GM19240 (cell line): ENCODE measurements at regions not wholly inside any gene's neighbourhood (a gene's known extent, or its start where the extent isn't known, plus 50 kb on each side); places are given as distances from the start of the nearest gene placed in this dataset.
"Not testable (repeated sequence)": the region's sequence is repeated elsewhere in the genome, so short reads cannot be mapped to it uniquely, and the experiment has no call there.

Experiments
- DNase-seq: peaks from one replicate; pipeline ENCODE4 v3.0.0; 2011; ENCODE audit warnings: low spot score; ENCODE audit not compliant: insufficient read length

GRCh38 chrX:137878401-137878800, 312.5 kb downstream of the ZIC3 start:
- DNase-seq, result no peak

DNA sequence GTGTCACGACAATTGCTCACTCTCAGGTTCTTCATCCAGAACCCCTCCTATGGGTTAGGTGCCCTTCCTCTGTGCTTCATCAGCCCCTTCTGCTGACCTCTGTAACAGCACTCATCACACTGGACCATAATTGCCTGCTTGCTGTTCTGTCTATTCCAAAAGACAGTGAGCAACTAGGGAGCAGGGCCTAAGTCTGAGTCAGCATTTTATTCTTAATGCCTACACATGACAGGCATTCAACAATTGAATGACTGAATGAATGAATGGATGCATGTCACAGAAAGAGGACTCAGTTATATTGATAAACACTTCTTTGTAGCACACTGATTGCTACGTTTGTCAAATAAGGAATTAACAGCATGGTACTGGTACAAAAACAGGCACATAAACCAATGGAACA, 317.0 kb downstream of the ZIC3 start:
- DNase-seq, result no peak

- not testable (repeated sequence) for DNase-seq
Measured at GRCh38 chrX:137884813-137885212, 318.9 kb downstream of the ZIC3 start.

DNA sequence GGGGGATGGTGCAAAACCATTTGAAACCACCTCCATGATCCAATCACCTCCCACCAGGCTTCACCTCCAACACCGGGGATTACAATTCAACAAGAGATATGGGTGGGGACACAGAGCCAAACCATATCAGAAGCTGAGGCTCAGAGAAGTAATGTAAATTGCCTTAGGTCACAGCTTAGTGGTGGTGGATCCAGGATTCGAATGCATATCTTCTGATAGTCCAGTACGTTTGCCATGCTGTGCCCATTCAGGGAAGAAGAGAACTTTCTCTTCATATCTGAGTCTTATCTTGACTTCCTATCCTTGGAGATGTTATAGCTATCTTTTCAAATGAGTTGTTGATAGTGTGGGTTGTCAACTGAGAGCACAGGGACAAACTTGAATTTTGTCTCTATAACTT, 325.5 kb downstream of the ZIC3 start:
- DNase-seq, result no peak

GRCh38 chrX:137896123-137896522, 330.2 kb downstream of the ZIC3 start:
- no peak for DNase-seq

GRCh38 chrX:137915466-137915865, 349.5 kb downstream of the ZIC3 start:
- no peak for DNase-seq

GRCh38 chrX:137916090-137916746, 350.3 kb downstream of the ZIC3 start:
- DNase-seq, result no peak

- no peak for DNase-seq
Measured at GRCh38 chrX:137926090-137926489, 360.2 kb downstream of the ZIC3 start.

DNA sequence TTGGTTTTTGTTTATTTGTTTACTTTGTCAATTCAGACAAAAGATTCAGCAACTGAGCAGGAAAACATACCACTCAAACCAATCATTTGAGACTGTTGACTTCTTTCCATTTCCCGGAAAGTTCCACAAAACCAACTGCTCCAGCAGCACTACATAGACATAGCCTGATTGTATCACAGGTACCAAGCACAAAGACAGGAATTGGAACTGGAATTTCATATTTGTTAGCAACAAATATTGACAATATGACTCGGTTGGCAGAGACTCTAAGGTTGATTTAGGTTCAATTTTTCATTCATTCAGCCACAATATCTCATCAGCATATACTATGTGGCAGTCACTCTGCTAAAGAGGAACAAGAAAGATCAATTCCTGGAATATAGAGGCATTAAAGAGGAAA, 364.0 kb downstream of the ZIC3 start:
- no peak for DNase-seq

DNA sequence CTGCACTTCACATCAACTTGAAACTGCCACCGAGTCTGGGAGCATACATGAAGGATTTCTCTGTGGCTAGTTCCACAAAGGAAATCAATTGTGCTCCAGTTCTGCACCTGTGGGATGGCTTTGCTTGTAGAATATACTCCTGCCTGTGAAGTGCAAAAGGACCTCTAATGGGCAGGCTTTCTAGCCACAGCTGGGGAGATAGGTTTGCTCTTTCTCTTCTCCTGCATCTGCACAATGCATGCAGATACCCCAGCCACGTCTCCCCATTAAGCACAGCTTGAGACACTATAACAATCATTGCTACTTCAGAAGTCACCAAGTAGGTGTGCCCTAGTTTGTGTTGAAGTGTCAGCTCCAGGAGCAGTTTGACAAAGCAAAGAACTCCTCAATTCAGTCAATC, 364.6 kb downstream of the ZIC3 start:
- DNase-seq, result no peak

DNA sequence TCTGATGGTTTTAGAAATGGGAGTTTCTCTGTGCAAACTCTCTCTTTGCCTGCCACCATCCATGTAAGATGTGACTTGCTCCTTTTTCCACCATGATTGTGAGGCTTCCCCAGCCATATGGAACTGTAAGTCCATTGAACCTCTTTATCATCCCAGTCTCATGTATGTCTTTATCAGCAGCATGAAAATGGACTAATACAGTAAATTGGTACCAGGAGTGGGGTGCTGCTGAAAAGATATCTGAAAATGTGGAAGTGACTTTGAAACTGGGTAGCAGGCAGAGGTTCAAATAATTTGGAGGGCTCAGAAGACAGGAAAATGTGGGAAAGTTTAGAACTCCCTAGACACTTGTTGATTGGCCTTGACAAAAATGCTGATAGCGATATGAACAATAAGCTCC, 368.3 kb downstream of the ZIC3 start:
- DNase-seq, result not testable (repeated sequence)

GRCh38 chrX:137934887-137935286, 369.0 kb downstream of the ZIC3 start:
- not testable (repeated sequence) for DNase-seq

DNA sequence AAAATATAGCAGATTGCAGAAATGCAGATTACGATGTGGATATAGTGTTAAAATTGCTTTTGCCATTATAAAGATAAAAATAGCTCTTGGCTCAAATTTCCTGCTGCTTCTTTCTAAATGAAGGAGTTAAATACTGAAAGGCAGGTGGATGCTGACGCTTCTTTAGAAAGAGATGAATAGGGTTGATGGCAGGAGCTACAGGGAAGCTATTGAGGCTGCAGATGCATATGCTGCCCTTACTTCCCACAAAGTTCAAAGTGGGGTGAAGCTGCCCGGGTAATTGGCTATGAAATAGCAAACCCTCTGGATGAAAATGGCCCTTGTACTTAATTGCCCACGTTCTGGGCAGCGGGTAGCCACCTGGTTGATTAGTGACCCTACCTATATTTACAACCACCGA, 379.5 kb downstream of the ZIC3 start:
- DNase-seq, result no peak

- DNase-seq, result no peak
Measured at GRCh38 chrX:137969191-137969590, 403.3 kb downstream of the ZIC3 start.

DNA sequence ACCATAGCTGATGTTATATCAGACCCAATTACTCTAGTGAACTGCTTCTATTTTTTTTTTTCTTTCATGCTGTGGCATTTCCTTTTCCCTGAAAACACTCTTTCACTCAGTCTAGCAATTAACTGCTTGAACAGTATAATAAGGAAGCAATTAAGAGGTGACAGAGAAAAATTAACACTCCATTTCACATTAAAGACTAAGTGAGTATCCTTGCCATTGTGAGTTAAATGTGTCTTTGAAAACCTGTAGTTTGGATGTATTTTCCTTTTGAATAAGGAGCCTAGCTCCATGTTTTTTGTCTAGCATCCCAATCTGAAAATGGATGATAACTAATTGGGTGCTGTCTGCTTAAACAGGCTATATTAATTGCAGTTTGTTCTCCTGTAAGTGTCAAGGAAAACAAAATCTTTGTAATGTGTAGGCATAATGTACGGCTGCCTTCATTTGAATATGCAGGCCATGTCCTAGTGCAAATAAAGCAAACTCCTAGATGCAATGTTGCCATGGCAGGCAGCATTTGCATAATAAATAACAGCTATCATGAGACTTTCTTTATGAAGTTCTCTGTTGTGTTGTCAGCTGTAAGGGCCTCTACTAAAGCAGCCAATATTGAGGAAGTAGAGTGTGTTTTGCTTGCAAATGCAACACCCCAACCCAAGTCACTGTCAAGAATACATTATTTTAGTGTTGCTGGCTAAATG, 416.7 kb downstream of the ZIC3 start:
- no peak for DNase-seq

- no peak for DNase-seq
Measured at GRCh38 chrX:137988470-137988869, 422.5 kb downstream of the ZIC3 start.

GRCh38 chrX:137998619-137999018, 432.7 kb downstream of the ZIC3 start:
- no peak for DNase-seq

GRCh38 chrX:137999071-137999470, 433.1 kb downstream of the ZIC3 start:
- no peak for DNase-seq

DNA sequence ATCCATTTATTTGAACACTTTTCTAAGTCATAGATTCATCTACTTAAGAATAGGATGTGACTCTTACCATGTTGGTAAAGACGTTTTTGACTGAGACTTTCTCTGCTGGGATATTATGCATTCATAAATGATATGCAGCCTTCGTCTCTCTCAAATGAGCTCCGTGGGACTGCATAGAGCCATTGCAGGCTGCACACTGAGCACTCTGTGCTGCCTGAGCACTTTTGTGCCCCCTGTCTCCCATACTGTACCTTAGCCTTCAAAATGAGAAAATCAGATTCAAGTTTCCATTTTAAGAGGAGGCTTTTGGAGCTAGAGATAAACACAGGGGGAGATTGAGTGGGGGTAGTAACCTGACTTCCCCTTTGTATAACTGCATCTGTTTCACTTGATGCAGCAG, 433.6 kb downstream of the ZIC3 start:
- DNase-seq, result no peak

DNA sequence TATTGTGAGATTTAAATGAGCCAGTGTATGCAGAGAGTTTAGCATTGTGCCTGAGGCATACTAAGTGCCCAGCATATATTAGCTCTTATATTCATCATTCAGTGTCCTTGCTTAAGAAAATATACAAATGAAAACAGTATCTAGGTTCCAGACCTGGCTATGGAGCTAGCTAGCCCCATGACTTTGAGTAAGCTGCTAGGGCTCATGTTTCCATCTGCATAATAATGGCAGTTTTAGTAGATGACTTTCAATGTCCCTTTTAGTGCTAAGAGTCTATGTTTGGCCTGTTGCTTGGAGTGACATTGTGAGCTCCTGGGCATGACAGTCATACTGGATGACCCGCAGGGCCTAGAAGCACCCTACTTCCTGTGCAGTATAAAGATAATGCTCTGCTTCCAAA, 435.3 kb downstream of the ZIC3 start:
- no peak for DNase-seq

DNA sequence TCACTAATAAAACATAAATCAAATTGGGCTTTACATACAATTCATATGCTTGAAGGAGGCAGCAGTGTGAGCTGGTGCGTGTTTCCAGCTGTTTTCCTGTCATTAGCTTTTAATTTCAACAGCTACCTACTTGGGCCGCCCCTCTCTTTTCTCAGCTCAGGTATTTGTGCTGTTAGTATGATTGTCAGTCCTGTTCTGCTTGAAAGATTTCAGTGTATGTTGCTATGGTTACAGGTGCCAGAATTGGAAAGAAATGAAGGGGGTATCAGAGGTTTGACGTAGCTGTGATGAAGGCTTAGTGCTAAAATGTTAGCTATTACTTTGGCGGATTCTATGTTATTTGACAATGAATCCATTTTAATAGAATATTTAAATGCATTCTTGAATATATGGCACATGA, 440.3 kb downstream of the ZIC3 start:
- no peak for DNase-seq

DNA sequence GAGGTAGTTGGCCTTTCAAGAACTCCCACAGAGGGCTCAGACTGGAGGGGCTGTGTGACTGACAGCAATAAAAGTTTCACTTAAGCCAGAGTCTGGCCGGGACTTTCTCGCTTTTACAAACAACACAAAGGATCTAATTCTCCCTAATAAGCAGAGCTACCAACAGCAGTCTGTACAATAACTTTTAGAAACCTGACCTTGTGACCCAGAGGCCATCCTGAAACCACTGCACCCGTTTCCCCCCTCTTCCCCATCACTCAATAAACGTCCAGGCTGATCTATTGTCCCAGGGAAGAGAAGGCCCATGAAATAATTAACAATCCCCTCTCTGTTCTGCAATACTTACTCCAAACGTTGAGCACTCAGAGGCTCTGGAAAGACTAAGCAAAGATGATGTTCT, 442.4 kb downstream of the ZIC3 start:
- DNase-seq, result no peak

DNA sequence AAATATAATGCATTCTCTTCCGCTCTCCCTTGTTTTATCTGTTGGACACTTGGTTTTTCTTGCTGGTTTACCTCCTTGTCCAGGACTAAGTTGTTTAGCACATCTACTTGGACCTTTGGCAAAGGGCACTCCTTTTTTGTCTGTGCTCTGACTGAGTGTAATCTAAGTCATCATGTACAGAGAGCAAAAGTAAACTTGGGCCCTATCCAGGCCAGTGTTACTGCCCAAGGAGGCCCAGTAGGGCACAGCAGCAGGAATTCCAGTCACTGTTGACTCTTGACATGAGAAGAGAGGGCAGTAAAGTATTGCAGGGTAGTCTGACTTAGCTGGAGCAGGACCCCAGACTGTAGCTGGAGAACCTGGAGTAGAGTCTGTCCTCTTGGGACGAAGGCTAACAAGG, 445.5 kb downstream of the ZIC3 start:
- DNase-seq, result no peak
